HT-29 (cell line): ENCODE measurements at regions not wholly inside any gene's neighbourhood (a gene's known extent, or its start where the extent isn't known, plus 50 kb on each side); places are given as distances from the start of the nearest gene placed in this dataset.

Experiments used
- DNase-seq: peaks from one replicate; pipeline ENCODE4 v3.0.0-alpha.2; 2015; ENCODE audit warnings: low spot score

- DNase-seq: no peak
Observed at GRCh38 chr9:73219985-73220626, 68.4 kb downstream of the ANXA1 start.

- DNase-seq: no peak
Observed at GRCh38 chr9:73223594-73223993, 71.9 kb downstream of the ANXA1 start.

GRCh38 chr9:73229543-73229942 is 77.9 kb downstream of the ANXA1 start:
- no peak for DNase-seq

GRCh38 chr9:73230251-73230650 is 78.6 kb downstream of the ANXA1 start:
- DNase-seq: no peak

GRCh38 chr9:73231203-73231602 is 79.5 kb downstream of the ANXA1 start:
- DNase-seq: no peak

- no peak for DNase-seq
Observed at GRCh38 chr9:73233359-73234007, 81.8 kb downstream of the ANXA1 start.

- DNase-seq: no peak
Observed at GRCh38 chr9:73234008-73234360, 82.3 kb downstream of the ANXA1 start.

GRCh38 chr9:73237140-73237539 is 85.5 kb downstream of the ANXA1 start:
- no peak for DNase-seq

GRCh38 chr9:73239570-73240265 is 88.1 kb downstream of the ANXA1 start:
- no peak for DNase-seq

- DNase-seq: no peak
Observed at GRCh38 chr9:73243078-73243477, 91.4 kb downstream of the ANXA1 start.

GRCh38 chr9:73259086-73259696 is 107.5 kb downstream of the ANXA1 start:
- no peak for DNase-seq

GRCh38 chr9:73260506-73260905 is 108.8 kb downstream of the ANXA1 start:
- no peak for DNase-seq

- no peak for DNase-seq
Observed at GRCh38 chr9:73264631-73265030, 113.0 kb downstream of the ANXA1 start.

GRCh38 chr9:73265876-73266275 is 114.2 kb downstream of the ANXA1 start:
- no peak for DNase-seq

- peak; percentile 45 for DNase-seq
Observed at GRCh38 chr9:73269430-73270101, 117.9 kb downstream of the ANXA1 start.

- DNase-seq: peak; percentile 66
Observed at GRCh38 chr9:73270967-73271721, 119.5 kb downstream of the ANXA1 start.

- no peak for DNase-seq
Observed at GRCh38 chr9:73280113-73280512, 128.4 kb downstream of the ANXA1 start.

- no peak for DNase-seq
Observed at GRCh38 chr9:73284377-73284776, 132.7 kb downstream of the ANXA1 start.

GRCh38 chr9:73294336-73294735 is 142.7 kb downstream of the ANXA1 start:
- DNase-seq: no peak

GRCh38 chr9:73325983-73326382 is 174.3 kb downstream of the ANXA1 start:
- no peak for DNase-seq

- DNase-seq: no peak
Observed at GRCh38 chr9:73327149-73327548, 175.5 kb downstream of the ANXA1 start.
